GM19238 (cell line): ENCODE measurements at regions not wholly inside any gene's neighbourhood (a gene's known extent, or its start where the extent isn't known, plus 50 kb on each side); places are given as distances from the start of the nearest gene placed in this dataset.
"Not testable (repeated sequence)": the region's sequence is repeated elsewhere in the genome, so short reads cannot be mapped to it uniquely, and the experiment has no call there.

Experiments used
- DNase-seq: peaks from one replicate; pipeline ENCODE4 v3.0.0; 2011; ENCODE audit warnings: low spot score; ENCODE audit not compliant: insufficient read length

- no peak for DNase-seq
These were observed 263.7 kb downstream of the KCTD12 start for GRCh38 chr13:76622315-76623040.

- DNase-seq, result no peak
These were observed 264.5 kb downstream of the KCTD12 start for GRCh38 chr13:76621705-76622104.

GRCh38 chr13:76620036-76620435 lies 266.2 kb downstream of the KCTD12 start:
- no peak for DNase-seq

GRCh38 chr13:76619631-76620030 lies 266.6 kb downstream of the KCTD12 start:
- no peak for DNase-seq

GRCh38 chr13:76610819-76611415 lies 275.3 kb downstream of the KCTD12 start:
- no peak for DNase-seq

GRCh38 chr13:76609643-76610042 lies 276.6 kb downstream of the KCTD12 start:
- no peak for DNase-seq

- DNase-seq, result no peak
These were observed 278.3 kb downstream of the KCTD12 start for GRCh38 chr13:76607866-76608265.

- DNase-seq, result no peak
These were observed 286.1 kb downstream of the KCTD12 start for GRCh38 chr13:76600081-76600480.

GRCh38 chr13:76597868-76598267 lies 288.3 kb downstream of the KCTD12 start:
- no peak for DNase-seq

GRCh38 chr13:76596216-76596615 lies 290.0 kb downstream of the KCTD12 start:
- no peak for DNase-seq

GRCh38 chr13:76594435-76594834 lies 291.8 kb downstream of the KCTD12 start:
- DNase-seq, result no peak

- no peak for DNase-seq
These were observed 299.4 kb downstream of the KCTD12 start for GRCh38 chr13:76586842-76587241.

GRCh38 chr13:76579701-76580100 lies 306.5 kb downstream of the KCTD12 start:
- DNase-seq, result no peak

- not testable (repeated sequence) for DNase-seq
These were observed 310.6 kb downstream of the KCTD12 start for GRCh38 chr13:76575634-76576033.

GRCh38 chr13:76570510-76570971 lies 315.7 kb downstream of the KCTD12 start:
- no peak for DNase-seq

GRCh38 chr13:76556627-76557026 lies 329.6 kb downstream of the KCTD12 start:
- no peak for DNase-seq

GRCh38 chr13:76552807-76553206 lies 333.4 kb downstream of the KCTD12 start:
- no peak for DNase-seq

- no peak for DNase-seq
These were observed 334.0 kb downstream of the KCTD12 start for GRCh38 chr13:76552041-76552772.

- DNase-seq, result no peak
These were observed 344.0 kb downstream of the KCTD12 start for GRCh38 chr13:76542176-76542575.

- DNase-seq, result no peak
These were observed 348.2 kb downstream of the KCTD12 start for GRCh38 chr13:76538004-76538403.

GRCh38 chr13:76533251-76533650 lies 353.0 kb downstream of the KCTD12 start:
- DNase-seq, result no peak

- no peak for DNase-seq
These were observed 359.2 kb downstream of the KCTD12 start for GRCh38 chr13:76527041-76527440.
